ENCODE measurements at regions not wholly inside any gene's neighbourhood (a gene's known extent, or its start where the extent isn't known, plus 50 kb on each side); places are given as distances from the start of the nearest gene placed in this dataset.

DNA sequence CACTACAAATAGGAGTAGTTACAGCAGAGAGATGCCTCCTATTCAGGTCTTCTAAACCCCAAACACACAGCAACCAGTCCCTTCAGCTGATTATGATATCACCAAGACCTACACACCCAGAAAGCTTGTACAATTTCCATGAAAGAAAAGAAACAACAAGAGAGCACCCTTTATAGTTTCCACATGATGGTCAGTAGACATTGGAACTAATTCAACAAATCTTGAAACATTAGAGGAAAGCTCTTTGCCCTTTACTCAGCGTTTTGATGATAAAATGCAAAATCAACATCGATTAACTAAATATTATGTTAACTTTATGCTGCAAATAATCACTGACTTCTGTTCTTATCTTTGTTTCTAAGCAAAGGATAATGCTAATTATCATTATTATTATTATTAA lies 393.6 kb upstream of the ID2 start:
- no peak overlapping the region for H3K4me3 ChIP-seq (ENCODE audit: low read length)
- no peak for TF ChIP-seq ZNF274 (IDR thresholded peaks at IDR 0.05; ENCODE audit: low read depth, low read length)

DNA sequence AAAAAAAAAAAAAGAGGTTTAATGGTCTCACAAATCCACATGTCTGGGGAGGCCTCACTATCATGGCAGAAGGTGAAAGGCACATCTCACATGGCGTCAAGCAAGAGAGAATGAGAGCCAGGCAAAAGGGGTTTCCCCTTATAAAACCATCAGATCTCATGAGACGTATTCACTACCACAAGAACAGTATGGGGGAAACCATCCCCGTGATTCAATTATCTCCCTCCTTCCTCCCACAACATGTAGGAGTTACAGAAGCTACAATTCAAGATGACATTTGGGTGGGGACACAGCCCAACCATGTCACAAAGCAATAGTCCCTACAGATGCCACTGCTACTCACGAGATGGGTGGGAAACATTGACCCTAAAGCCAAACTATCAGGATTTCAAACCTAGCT lies 392.7 kb upstream of the ID2 start:
- TF ChIP-seq ZNF274 (IDR thresholded peaks at IDR 0.05; ENCODE audit: low read depth, low read length), result no peak
- no peak overlapping the region for H3K4me3 ChIP-seq (ENCODE audit: low read length)

DNA sequence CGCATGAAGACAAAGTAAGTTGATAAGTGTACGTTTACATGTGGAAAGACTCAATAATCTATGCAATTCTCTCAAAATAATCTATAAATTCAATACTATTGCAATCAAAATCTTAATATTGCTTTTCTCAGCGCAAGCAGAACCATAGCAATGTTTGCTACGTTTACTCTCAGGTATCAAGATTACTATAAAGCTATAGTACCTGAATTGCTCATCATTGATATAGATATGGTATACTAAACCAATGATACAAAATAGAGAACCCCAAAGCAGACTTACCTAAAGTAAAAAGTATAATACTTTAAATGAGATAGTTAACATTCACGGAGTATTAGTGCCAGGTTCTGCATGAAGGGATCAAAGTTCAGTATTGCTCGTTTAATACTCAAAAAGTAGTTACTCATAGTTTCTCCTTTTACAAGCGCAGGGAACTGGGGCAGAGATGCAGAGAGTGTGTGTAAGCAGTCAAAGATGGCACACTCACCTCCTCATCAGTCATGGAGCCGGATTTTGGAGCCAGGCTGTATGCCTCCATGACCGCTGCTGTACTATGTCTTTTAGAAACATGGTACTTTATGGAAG lies 391.0 kb upstream of the ID2 start:
- H3K4me3 ChIP-seq (ENCODE audit: low read length), result no peak overlapping the region
- TF ChIP-seq ZNF274 (IDR thresholded peaks at IDR 0.05; ENCODE audit: low read depth, low read length), result no peak

DNA sequence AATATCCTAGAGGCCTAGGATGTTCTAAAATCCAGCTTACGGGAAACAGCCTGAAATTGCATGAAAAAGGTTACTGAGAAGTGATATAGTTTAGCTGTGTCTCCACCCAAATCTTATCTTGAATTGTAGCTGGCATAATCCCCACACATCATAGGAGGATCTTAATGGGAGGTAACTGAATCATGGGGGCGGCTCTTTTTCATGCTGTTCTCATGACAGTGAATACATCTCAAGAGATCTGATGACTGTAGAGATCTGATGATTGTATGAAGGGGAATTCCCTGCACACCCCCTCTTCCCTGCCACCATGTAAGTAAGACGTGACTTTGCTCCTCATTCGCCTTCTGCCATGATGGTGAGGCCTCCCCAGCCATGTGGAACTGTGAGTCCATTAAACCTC lies 385.6 kb upstream of the ID2 start:
- H3K4me3 ChIP-seq (ENCODE audit: low read length), result no peak overlapping the region
- TF ChIP-seq ZNF274 (IDR thresholded peaks at IDR 0.05; ENCODE audit: low read depth, low read length), result no peak

DNA sequence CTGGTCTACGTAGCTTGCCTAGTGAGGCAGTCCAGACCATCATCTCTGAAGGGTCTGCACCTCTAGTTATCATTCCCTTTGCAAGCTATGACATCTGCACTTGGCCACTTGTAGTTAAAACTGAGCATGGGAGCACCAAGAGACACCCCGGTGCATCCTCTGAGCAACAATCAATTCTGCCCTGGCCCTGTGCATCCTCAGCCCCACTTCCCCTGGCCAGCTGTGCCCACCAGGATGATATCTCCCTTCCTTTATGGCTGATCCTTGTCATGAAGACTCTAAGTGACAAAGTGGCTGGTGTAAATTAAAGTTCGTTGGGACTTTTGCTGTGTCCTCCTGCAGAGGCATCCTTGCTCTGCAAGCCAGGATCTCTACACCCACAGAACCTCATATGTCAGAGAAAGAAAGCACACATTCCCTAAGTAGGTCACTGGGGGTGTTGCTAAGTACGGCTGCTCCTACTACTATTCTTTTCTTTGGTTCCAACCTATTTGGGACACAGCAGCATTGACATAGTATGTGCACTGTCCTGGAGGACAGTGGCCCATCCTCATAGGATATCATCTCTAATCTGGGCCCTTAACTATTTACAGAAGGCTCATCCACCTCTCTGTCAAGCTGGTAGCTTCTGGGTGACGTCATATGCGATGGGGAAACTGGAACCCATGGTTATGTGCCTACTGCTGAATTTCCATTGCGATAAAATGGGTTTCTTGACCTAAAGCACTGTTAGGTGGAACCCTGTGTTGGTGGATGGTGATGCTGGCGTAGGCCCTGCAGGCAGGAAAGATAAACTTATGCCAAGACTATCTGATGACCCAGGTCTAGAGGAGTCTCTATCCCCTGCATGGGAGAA lies 384.3 kb upstream of the ID2 start:
- no peak overlapping the region for H3K4me3 ChIP-seq (ENCODE audit: low read length)
- no peak for TF ChIP-seq ZNF274 (IDR thresholded peaks at IDR 0.05; ENCODE audit: low read depth, low read length)

DNA sequence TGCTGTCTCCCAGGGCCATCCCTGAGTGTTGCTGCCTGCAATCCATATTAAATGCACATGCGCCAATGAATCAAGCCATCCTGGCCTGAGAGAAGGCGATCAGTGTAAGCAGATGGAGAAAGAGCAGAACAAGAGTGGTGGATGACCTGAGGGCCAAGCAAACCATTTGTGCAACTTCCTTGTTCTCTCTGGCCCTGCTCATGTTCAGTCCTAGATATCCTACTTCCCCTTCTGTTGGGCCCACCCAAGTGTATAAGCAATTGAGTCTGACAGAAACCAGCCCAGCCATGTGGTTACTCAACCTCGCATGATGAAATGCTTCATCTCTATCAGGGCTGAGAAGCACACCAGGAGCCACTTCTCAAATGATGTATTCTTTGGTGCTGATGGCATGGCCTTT lies 383.1 kb upstream of the ID2 start:
- no peak overlapping the region for H3K4me3 ChIP-seq (ENCODE audit: low read length)
- no peak for TF ChIP-seq ZNF274 (IDR thresholded peaks at IDR 0.05; ENCODE audit: low read depth, low read length)

DNA sequence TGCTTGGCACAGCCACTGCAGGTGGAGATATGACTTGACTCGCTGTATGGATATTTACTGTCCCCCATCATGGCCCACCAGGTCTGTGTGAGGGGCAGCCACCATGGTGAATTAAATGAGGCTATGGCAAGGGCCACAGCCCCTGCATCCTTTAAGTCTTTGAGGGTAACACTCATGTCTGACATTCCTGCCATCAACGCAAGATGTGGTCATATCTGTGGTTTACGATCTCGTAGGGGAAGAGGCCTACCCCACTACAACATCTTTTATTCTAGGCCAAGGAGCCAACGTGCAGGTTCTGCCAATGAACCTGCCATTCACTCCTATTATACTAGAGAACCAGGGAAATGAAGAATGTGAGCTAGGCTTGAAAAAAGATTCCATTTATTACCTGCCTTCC lies 381.6 kb upstream of the ID2 start:
- no peak for TF ChIP-seq ZNF274 (IDR thresholded peaks at IDR 0.05; ENCODE audit: low read depth, low read length)
- H3K4me3 ChIP-seq (ENCODE audit: low read length), result no peak overlapping the region

DNA sequence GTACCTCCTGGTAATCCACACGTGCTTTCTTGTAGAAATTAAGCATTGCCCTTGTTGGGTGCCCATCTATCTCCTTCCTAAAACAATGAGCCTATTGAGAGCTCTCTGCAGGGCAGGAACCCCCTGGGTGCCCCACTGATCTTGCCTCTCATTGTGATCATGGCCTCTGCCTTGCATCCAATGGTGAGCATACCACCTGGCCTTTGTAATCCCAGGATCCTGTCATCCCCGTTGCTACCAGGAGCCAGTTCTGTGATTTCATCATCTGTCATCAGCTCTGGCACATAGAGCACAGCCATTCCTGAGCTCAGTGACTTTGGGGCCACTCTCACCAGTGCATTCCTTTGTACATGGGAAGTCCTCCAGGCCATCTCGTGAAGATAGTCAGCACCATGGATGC lies 381.0 kb upstream of the ID2 start:
- H3K4me3 ChIP-seq (ENCODE audit: low read length), result no peak overlapping the region
- TF ChIP-seq ZNF274 (IDR thresholded peaks at IDR 0.05; ENCODE audit: low read depth, low read length), result no peak

DNA sequence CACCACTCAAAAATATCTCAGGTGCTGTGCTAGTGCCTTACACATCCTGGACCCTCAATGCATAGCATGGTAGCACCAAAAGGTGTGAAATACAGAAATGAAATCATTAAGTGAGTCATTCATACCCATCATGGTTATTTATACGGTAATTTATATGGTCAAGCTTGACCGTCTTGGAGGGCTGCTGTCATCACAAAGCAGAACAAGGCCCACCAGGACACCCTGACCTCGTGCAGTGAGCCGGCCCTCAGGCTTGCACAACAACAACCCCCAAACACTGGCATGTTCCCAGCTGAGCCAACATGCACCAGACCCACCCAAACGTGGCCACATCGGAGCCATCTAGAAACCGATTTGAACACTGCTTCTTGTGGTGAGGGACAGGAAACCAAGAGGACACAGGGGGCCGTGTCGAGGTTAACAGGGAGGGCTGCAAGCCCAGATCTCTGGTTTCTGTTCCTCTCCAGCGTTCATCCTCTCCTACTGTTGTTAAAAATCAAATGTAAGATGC lies 378.5 kb upstream of the ID2 start:
- no peak overlapping the region for H3K4me3 ChIP-seq (ENCODE audit: low read length)
- no peak for TF ChIP-seq ZNF274 (IDR thresholded peaks at IDR 0.05; ENCODE audit: low read depth, low read length)

DNA sequence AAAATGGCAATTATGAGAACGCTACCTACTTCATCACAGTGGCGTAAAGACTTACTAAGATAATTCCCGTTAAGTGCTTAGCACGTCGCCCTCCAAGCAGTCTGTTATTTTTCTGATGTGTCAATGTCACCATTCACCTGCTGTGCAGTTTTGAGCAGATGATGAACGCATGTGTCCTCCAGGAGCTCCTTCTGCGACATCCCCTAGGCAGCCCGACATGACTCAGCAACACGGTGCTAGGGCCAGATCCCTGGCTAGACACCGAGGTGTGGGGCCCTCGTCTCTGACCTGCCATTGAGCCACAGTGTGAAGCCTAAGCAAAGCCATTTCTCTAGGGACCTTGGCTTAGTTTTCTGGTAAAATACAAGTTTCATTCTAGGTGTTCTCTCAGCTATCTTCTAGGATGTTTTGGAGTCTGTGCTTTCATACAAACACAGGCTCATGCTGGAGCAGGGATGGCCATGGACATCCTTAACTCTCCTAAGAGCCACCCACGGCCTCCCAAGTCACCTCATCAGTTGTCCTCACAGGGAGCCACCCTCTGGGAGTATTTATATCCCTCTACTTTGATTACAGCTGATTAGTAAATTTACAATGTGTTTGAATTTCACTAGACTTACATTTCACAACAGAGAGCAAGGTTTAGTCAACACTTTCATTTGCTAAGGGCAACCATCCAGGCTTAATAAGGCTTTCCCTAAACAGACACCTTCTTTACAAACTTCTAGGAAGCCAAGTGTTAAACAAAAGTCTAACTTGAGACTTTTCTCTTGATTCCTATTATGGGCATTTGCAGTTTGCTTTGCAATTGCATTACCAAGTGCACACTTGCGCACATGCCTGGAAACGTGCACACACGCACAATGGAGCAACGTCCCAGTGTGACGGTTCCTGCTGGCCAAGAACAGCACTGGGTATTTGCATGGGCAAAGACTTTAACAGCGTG lies 376.8 kb upstream of the ID2 start:
- TF ChIP-seq ZNF274 (IDR thresholded peaks at IDR 0.05; ENCODE audit: low read depth, low read length), result no peak
- H3K4me3 ChIP-seq (ENCODE audit: low read length), result no peak overlapping the region

DNA sequence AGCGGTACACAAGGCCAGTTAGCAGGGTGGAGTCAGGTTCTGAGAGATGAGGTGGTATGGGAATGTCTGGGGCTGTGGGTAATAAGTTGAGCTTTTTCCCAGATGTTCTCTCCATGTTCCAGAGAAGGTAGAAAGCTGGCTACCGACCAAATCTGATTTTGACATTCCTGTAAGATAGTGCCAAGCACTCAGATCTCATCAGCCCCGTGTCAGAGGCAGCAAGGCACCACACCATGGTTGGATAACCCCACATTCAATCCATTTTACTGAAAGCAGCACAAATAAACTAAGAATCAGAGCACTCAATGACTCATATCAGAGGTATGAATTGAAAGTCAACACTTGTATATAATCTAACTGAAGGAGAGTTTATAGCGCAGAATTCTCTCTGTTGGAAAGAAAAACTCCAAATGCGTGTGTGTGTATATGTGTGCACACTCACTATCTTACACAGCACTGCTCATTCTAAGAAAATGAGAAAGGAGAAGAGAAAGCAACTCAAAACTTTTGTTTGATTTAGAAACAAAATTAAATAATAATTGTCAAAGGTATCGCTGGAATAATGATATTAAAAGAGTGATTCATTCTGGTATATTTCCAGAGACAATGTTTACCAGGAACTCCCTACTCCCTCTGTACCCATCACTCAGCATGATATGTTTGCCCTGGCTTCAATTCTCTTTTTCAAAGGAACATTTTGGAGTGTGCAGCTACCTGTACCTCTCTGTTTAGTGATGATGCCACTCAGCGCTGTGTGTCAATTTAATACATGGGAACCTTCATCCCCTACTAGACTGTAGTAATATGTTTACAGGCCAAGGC lies 375.1 kb upstream of the ID2 start:
- TF ChIP-seq ZNF274 (IDR thresholded peaks at IDR 0.05; ENCODE audit: low read depth, low read length), result no peak

DNA sequence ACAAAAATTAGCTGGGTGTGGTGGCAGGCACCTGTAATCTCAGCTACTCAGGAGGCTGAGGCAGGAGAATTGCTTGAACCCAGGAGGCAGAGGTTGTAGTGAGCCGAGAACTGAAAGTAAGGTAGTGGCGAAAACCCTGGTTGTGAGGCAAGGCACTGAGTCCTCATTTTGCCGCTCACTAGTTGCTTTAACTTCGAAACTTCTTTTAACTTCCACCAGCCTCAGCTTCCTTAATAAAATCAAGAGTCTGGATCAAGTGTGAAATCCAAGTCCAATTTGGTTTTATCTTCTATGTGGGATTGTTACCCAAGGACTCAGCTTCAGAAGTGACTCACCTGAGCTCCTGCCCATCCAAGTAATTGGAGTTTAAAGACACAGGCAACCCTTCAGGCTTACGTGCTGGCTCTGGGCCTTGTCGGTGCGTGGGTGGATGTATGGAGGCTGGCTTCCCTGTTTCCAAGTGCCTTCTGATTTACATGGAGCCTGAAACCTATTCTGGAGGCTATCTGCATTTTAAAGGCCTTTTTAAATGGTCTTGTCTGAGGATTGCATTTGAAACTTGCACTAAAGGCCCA lies 374.2 kb upstream of the ID2 start:
- H3K4me3 ChIP-seq (ENCODE audit: low read length), result no peak overlapping the region
- no peak for TF ChIP-seq ZNF274 (IDR thresholded peaks at IDR 0.05; ENCODE audit: low read depth, low read length)

More for the DNA sequence above, 375.1 kb upstream of the ID2 start:
- H3K4me3 ChIP-seq (ENCODE audit: low read length), result no peak overlapping the region

DNA sequence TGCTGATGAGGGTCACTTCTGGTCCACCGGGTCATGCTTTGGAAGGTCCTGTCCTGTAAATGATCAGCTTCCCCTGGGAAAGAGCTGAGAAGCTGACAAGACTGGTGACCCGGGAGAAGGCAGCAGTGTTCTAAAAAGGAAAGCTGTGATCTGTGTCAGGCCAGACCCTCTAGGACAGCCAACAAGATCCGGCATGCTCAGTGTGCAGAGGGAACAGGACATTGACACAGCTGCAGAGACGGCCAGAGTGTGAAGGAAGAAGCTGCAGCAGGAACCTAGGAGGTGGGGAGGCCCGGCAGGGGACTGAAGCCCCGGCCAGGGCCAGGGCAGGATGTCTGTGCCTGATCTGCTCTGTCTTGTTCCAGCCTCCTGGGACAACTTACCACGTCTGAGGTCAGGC lies 372.7 kb upstream of the ID2 start:
- TF ChIP-seq ZNF274 (IDR thresholded peaks at IDR 0.05; ENCODE audit: low read depth, low read length), result no peak
- H3K4me3 ChIP-seq (ENCODE audit: low read length), result no peak overlapping the region
